ENCODE measurements at regions not wholly inside any gene's neighbourhood (a gene's known extent, or its start where the extent isn't known, plus 50 kb on each side); places are given as distances from the start of the nearest gene placed in this dataset.

DNA sequence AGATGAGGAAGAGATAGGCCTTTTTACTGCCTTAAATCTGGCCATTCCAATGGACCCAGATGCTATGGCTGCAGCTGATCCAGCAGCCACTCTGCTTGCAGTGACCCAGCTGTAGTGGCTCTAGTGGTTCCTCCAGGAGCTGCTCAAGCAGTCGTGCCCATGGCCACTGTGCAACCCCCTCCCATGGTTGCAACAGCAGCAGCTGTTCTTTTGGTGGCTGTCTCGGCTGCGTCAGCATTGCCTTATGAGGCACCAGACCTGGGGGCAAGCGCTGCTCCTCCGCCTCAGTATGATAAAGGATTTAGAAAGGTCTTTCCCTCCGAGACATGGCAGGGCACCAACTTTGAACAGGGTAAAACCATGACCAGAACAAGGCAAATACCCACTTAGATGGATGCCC, 384.9 kb upstream of the DCC start:
- no peak for DNase-seq

DNA sequence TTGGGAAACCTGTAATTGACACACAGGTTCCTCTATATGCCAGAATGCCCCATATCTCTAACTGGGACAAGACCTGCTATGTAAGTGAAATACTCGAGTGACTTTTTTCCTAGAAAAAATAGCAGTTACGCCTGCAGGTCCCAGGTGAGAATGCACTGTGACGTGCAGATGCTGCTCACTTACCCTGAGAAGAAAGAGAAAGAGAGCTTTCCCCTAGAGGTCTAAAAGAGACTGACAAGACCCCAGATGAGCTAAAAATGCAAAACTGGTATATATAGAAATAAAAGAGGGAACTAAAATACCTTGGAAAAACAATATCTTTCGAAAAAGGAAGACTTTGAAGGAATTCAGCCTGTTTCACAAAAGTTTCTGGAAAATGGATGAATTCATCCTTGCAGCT, 383.0 kb upstream of the DCC start:
- DNase-seq, result no peak

DNA sequence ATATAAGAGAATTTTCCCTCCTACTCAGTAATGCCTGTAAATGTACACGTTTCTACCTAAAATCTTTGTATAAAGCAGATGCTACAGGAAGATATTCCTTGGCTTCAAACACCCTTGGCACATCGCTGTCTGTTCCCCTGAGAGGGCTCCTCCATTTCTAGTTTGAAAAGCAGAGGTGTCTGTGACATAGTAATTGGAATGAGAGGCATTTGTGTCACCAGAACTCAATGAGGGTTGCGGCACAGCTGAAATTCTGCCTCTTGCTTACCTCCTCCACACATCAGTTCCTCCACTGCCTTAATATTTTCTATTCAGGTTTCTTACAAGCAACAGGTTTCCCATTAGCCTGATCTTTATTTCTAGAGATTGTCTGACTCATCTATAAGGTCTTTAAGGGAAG, 359.9 kb upstream of the DCC start:
- DNase-seq, result no peak

DNA sequence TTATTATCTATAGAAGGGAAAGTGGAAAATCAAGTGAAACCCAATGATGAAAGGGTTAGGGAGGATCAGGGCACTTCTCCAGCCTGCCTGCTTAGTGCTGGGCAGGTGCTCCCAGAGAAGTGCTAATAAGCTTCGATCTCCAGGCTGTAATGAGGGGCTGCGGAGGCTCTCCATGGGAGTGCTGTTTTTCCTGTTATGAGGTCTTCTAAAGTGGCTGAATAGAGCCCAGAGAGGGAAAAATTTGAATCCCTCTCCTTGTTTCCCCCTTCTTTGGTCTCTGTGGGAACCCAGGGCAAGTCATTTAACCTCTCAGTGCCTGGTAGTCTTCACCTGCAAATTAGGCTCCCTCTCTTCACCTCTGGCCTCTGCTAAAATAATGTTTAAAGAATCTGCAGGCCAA, 351.7 kb upstream of the DCC start:
- no peak for DNase-seq

DNA sequence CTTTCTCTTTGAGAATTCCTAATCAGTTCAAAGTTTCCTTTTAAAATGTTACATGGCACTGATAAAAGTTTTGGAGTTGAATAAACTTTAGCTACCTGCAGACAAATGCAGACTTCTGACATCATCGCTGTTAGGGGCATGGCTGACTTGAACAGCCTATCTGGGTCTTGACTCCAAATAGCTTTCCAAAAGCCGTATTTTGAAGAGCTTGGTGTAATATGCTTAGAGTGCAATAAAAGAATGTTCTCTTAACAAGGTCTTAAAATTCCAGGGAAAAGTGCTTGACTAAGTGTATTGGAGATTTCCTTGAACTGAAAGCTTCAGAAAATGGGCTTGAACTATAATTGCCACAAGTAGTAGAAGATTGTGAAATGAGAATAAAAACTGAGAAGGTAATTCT, 342.9 kb upstream of the DCC start:
- DNase-seq, result no peak

DNA sequence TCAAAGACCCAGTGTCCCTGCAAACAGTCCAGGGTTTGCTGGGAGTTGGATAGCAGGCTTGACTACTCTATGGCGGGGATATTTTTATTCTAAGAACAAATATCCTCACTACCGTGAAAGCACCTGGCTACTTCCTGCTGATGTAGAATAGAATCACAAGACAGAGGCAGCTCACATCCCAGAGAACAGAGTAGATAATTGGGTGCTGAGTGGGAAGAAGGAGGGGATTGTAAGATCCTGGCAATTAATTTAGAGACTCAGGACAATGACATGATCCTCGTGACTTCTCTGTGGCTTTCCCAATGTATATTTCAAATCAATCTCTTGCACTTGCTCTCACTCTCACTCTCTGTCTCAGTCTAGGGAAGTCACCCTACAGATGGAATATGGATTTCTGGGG, 341.9 kb upstream of the DCC start:
- no peak for DNase-seq

DNA sequence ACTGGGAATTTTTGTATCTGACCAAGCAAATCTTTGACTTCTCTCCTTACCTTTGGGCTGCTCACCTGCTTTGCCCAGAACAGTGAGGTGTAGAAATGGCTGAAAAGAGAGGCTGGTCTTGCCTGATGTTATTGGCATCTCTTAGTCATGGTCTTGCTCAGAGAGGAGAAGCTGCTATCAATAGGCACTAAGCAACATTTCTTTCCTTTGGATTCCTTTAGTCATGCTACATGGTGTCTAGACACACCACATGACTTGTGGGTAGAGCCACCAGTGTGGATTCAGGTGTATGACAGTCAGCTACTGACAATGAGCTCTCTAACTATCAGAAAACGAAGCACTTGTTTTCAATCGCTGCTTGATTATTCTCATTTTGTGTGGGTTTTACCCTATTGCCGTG, 341.3 kb upstream of the DCC start:
- DNase-seq, result no peak

DNA sequence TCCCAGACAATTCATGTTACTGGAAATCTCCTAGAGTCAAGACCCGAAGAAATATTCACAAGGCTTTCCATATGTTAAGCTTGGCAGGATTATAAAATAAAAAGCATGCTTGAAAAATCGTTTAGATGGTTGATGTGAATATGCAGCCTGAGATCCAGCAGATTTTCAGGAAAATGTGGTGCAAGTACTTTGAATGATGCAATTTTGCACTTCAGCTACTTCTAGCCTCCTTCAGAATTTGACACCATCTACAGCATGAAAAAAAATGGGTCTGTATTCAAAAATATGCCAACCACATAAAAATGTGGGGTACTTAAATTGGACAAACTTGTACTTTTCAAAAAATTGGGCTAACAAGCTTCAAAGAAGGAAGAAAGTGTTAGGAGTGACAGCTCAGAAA, 340.6 kb upstream of the DCC start:
- DNase-seq, result no peak

DNA sequence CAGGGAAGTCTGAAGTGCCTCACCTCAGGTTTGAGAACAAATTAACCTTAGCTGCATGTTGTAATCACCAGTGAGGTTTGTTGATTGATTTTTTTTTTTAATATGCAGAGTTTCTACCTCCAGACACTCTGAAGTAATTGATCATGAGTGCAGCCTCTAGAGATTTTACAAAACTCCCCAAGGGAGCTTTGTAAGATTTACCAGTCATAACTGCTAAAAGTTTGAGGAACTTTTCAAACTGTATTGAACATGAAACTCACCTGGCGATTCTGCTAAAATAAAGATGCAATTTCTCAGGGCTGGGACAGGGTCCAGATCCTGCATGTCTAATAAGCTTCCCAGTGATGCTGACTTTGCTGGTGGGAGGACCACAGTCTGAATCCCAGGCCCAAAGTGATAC, 339.6 kb upstream of the DCC start:
- no peak for DNase-seq

DNA sequence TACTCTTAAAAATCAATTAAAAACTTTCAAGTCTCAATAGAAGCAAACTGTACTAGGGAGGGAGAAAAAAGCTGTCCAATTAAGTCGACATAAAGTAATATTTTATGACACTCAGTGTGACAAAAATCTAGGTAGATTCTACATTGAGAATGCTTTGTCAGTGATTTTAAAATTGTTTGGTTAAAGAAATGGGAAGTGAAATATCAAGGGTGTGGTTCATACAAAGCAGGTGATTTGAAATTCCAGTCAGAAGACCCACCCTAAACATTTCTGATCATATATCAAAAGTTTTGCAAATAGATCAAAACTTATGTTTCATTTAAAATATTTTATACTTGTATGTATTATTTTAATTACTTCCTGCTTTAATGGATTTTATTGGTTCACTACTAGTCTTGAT, 338.9 kb upstream of the DCC start:
- no peak for DNase-seq

DNA sequence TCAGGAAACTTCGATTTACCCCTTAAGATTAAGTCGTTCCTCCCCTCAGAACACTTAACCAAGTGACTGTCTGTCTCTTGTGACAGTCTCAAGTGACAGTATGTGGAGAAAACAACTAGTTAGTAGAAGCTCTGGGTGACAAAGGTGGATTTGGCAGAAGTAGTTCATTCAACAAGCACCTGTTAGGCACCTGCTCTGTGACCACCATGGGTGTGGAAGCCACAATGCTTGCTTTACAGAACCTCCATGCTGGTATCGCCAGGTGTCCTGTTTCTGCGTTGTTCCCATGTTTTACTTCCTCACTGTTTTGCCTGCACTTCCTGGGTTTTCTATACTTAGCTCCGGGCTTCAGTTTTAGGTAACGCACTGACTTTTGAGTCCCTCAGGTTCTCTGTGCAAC, 337.4 kb upstream of the DCC start:
- no peak for DNase-seq

DNA sequence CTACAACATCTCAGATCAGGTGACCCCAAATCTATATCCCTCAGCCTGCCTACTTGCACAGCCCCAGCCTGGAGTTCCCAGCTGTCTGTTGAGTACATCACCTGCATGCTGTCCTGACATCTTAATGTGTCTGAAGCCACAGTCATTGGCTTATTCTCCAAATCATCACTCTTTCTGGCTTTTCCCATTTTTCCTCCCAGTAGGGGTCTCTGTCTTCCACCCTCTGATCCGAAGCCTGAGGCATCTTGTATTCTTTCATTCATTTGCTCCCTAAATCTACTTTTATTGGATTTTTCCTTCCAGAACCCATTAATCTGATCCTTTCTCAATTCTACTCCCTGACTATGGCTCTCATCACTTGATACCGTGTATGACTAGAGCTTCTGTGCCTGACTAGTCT, 332.9 kb upstream of the DCC start:
- DNase-seq, result no peak

DNA sequence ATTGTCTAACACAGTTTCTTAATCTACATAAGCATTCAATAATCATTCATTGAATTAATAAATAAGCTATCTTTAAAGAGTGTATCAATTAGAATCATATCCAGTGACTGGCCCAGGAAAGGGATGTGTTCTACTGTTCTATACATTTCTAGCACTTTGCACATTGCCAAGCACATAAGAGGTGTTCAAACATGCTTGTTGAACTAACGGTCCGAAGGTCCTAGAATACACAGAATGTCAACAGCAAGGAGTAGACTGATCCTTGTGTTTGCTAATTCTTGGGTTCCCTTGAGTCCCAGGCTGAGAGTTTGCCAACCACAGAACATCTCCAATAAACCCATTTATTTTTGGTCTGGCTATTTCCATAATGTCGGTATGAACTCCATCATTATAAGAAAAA, 331.7 kb upstream of the DCC start:
- no peak for DNase-seq

DNA sequence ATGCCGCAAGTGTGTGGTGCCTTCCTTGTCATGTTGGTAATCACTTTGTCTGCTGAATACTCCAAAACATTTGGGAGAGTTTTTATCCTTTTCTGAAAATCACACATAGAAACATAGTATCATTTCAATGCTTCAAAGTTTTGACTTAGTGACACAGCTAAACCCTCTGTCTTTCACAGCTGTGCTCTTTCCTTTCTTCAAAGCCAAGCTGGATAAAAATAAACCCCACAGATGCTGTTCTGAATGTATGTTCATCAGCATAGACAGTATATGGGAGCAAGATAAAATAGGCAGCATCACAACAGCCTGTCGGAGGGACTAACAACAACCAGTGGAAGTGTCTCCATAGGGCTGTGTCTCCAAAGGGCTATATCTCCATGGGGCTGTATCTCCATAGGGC, 331.3 kb upstream of the DCC start:
- no peak for DNase-seq

DNA sequence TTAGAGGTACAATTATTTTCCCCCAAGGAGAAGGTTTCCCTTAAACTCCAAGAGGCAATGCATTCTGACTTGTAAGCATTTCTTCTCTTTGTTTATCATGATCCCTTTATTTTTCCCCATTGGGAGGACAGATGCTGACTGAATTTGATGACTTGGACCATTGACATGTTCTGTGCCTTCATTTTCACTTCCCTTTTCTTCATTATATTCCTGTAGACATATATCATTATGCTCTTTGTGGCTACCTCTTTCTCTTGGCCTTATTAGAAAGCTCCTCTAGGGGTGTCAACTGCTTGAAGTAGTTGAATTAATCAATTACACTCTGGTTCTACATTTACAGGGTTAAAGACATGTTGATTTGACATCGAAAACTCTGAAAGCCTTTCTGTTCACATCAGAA, 330.0 kb upstream of the DCC start:
- DNase-seq, result no peak

DNA sequence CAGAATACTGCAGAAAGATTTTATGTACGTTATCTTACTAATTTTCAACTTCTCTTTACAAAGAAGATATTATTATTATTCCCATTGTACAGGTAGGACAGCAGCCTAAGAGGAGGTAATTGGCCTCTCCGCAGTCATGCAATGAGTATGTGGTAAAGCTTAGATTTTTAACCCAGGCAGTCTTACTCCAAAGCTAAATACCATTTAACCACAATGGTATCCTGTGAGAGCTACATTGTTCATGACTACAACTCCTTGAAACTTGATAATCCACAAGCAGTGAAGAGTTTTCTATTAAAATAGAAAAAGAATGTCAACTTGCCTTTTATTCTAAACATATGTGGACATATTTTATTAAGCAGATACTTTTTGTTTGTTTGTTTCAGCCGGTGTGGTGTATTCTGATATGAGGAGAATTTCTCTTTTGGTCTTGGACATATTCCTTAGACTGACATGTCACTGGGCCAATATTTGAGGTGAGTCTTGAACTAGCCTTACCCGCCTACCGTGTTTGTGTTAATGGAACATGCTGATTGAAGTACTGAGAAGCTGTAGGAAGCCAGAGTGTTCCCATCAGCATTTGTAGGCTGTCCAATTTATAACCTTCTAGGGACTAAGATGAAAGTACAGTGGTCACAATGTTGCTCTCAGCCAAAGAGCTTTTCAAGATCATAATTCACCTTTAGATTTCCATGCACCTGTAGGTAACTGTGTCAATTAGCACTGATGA, 293.9 kb upstream of the DCC start:
- no peak for DNase-seq

DNA sequence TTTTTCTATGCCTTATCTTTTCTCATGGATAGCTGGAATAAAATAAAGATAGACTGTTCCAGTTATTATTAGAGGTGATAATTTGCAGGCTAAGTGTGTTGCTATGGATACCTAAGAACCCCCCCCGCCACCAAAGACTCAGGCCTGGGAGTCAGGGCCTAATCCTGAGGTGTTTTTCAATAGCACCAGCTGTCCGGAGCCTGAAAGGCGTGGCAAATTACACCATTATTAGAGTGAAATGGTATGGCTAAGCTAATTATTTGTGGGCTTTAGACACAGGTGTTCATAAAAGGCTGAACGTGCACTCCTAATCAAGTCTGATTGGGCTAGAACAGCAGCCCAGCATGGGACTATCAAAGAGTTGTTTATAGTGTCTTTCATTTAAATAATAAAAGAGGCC, 293.2 kb upstream of the DCC start:
- no peak for DNase-seq

DNA sequence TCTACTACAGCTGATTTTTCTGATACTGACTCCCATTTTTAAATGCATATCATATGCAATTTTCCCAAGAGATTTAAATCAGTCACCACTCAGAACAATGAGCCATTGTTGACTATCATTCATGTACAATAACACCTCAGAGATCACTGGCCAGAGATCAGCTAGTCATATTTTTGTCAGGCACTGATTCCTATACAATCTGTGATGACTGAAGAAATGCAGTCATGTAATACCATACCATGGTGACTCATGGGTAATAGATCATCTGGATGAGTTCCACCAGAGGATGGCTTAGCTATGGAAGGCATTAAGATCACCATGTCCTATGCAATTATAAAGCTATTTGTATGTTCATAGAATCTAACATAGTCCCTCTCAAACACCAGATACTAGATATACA, 285.7 kb upstream of the DCC start:
- no peak for DNase-seq

DNA sequence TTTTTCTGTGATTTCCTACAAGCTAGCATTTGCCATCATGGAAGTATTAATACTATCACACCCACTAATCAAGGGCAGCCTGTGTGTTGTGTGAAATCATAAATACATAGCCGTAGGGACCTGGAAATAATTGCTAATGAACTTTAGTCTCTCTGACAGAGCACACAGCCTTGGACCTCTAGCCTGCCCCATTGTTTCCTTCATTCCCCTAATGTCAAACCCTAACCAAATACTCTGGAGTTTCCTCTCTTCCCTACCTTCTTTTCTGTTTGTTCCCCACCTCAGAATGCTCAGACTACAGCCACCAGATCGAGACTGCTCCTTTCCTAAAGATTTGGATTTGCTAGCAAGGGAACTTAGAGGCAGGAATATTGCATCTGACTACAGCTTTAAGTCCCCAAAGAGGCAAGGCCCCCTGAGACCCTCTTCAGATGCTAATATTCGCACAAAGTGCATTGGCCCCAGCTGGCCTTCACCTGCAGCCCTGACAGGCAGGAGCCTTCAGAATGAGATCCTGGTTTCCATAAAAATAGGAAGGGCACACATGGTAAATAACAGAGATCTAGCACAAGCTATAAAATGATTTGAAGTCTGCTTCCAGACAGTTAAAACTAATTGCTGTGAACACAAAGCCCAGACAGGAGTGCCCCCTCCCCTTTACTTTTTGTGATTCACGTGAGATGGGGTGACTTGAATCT, 279.2 kb upstream of the DCC start:
- DNase-seq, result no peak

DNA sequence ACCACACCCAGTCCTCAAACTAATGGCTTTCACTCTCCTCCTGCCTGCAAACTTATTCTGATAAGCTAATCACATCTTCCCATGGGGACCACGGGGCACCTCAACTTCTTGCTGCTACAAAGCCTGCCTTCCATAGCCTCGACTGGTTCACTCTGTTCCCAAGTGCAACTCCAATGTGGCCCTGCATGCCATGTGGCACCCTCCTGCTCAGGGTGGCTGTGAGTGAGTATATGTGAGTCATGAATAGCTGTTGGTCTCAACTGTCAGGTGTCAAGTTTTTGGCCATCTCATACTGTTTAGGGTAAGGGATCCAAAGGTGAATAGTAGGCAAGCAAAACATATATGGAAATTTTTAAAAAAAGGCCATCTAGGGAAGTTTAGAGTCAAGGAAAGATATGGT, 276.1 kb upstream of the DCC start:
- no peak for DNase-seq

DNA sequence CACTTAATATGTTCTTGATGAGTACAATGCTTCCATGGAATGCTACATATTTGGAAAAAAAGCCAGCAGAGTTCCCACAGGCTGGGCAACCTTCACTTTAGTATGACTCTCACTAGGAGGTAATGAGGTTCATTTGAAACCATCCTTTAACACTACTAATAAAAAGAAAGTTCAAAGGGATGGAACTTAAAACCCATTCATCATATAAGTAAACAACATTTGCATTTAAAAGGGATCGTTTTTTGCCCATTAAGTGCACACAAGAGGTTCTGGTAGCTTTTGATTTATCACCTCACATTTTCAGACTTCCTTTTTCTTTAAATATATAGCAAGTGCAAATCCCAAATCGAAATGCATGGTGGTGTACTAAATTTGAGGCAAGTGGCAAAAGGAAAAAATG, 270.8 kb upstream of the DCC start:
- no peak for DNase-seq

DNA sequence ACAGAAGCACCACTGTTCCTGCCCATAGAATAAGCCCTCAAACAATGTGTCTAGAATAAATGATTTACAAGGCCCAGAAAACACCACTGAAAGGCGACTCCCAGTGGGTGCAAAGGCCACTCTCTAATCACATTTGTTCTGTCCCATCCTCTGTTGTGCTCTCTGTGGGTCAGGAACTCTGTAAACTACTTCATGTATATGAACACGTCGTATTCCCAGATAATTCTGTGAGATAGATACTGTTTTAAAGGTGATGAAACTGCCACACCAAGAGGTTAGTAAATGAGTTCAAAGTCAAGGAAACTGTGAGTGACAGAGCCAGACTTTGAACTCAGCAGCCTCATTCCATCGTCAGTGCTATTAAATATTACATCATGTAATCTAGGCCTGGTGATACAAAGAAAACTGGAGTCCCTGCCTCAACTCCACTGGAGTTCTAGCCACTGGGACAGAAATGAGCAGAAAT, 269.7 kb upstream of the DCC start:
- no peak for DNase-seq

DNA sequence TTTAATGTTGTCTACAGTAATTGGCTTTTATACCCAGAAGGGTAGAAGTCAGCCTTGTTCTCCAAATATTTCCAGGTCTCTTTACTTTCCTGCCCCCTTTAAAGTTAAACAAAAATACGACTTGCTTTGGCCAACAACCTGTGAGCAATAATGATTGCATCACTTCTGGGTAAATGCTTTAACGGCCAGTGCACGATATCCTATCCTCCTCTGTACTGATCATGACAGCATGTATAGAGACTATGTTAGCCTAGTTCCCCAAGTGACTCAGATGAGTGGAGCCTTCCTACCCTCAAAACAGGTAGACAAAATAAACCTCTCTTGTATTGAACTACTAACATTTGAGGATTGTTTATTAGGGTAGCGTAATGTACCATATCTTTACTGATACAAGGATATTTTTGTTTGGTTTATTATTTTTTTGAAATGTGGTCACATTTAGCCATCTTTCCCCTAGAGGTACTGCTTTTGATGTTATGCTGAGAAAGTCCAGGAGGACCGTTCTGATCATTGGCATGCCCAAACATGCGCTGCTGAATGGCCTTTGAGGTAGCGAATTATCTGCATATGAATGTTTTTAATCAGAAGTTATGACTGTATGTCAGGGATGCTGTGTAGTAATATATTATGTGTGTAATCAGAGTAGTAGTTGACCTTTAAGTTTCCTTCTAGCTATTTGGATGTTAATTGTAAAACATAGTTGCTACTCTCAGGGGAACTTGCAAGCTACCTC, 262.6 kb upstream of the DCC start:
- no peak for DNase-seq

DNA sequence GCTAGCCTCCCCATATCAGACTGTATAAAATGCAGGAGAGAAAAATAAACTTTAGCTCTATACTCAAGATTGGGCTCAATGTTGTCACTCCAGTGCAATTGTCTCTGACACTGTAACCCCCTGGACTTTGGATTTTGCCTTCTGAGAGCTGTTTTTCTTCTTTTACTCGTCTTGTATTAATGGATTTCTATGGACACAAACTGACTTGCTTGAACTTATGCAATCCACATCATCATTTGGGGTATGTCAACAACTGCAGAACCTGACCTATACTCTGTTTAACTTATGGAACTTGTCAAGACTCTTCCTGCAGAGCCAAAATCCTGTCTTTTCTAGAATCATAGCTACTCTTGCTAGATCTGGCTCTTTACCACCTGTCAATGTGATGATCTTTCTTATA, 257.8 kb upstream of the DCC start:
- no peak for DNase-seq
